GM21723 (cell line): ENCODE measurements at regions not wholly inside any gene's neighbourhood (a gene's known extent, or its start where the extent isn't known, plus 50 kb on each side); places are given as distances from the start of the nearest gene placed in this dataset.

Source experiments
- ATAC-seq: cut with Tn5 transposase; IDR thresholded peaks from one replicate; pipeline ENCODE4 v1.9.1; 2021; ENCODE audit warnings: mild to moderate bottlenecking, moderate library complexity; ENCODE audit not compliant: unreplicated experiment

DNA sequence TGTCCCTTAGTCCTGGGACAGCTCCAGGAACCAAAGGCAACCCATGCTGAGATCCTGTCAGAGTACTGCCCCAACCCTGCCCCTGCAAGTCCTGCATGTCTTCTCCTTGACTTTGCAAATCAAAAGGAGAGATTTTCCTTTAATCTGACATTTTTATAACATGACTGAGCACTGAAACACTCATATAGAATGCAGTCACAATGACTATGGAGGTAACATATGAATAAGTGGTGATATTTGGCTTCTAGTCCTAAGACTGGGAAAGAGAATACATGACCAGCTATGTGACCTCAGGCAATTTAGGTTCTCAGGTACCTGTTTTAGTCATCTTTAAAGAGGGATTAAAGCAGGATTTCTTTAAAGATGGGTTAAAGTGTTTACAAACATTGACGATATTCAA is 941.6 kb upstream of the CDH8 start:
- ATAC-seq, result no peak

DNA sequence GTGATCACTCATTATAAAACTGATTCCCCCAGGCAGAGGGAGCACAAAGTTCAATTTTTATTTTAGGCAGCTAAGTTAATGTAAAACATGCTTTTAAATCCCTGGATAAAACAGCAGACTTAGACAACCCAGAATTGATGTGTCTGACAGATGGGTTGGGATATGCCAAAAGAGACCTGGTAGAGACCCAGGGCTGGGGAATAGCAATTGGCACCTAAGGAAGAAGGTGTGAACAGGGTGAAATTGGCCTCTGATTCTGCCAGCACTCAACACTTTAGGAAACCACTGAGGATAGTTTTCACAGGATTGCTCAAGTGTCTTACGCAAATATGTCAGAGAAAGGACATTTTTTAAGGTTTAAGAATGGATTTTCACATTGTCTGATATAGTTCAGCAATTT is 938.2 kb upstream of the CDH8 start:
- no peak for ATAC-seq

DNA sequence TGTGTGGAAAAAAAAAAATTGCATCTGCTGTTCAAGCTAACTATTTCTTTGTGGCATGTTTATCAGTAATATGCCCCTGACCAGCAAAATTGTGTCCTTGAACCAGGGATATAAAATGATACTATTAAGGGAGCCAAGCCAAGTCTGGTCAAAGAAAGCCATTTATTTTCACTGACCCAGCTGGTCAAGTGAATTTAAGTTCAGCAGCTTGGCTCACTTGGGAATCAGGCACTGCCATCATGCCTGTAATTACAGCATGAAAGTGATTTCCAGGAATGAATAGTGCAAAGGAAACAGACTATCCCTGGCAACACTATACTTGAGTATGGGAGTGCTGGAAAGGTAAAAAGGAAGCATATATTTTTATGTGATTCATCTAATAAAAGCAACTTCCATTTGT is 934.6 kb upstream of the CDH8 start:
- ATAC-seq, result no peak

DNA sequence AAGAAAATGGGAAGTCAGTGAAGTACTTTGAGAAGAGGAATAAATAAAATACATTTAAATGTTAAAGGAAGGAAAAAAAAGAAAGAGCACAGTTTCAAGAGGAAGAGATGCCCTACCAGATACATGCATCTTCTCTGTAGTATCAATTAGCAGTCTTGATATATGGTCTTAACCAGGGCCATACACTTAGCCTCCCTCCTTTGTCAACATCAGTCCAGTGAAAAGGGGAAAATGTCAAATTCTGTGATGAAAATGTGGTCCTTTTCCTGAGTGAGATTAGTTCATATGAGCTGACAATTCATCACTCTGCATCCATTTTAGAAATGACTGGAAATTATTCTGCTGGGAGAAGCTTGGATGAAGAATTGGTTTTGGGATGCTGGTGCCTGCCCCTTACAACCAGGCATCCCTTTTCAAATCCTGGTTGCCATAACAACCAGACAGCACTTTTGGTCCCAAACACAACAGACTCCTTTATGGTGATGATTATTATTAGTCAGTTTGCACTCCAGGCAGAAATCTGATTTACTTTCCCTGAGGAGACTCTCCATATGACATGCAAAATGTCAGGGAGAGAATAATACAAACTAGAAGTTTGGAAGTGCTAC is 933.6 kb upstream of the CDH8 start:
- ATAC-seq, result no peak

DNA sequence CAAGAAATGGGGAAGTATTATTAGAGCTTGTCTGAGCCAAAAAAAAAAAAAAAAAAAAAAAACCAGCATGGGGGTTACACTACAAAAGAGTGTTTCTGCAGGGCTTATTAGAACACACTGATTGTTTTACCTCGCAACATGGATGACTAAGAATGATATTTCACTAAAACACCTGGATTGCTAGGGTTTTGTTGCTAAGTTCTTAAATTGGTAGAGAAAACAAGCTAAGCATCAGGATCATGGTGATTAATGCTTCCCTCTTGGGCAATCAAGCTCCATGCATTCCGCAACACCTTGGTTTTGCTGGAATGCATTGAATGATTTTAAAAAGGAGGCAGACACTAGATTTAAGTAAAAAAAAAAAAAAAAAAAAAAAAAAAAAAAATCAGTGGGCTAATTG is 931.4 kb upstream of the CDH8 start:
- ATAC-seq, result no peak

DNA sequence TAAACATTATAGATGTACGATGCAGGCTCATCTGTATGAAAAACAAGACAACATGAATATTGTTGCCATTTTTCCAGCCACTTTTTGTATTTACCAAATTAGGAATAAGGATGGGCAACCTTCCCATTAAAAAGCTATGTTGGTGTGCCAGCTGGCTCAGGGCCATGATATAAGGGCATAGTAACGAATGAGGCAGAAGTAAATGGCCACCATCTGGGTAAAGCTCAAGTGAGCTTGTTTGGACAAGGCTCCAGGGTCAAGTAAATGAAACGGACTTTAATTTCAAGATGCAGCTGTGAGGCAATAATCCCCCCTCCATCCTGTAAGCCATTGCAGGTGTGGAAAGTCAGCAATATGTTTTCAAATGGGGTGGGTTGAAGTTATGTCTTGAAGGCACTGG is 930.9 kb upstream of the CDH8 start:
- no peak for ATAC-seq

DNA sequence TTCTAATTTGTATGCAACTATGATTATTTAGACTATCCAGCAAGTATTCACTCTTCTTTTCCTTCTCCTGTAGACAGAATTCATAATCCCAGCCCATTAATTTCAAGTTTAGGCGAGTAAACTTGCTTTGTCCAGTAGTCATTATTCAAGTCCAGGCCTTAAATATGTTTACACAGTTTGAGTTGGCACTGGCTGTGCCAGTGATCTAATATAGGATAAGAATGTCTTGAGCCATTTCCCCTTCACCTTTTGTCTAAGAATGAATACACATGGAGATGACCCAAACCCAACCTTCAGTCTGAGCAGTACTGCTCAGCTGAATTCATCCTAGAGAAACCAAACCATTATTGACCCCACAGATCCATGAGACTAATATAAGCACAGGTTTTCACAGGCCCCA is 930.4 kb upstream of the CDH8 start:
- ATAC-seq, result no peak

DNA sequence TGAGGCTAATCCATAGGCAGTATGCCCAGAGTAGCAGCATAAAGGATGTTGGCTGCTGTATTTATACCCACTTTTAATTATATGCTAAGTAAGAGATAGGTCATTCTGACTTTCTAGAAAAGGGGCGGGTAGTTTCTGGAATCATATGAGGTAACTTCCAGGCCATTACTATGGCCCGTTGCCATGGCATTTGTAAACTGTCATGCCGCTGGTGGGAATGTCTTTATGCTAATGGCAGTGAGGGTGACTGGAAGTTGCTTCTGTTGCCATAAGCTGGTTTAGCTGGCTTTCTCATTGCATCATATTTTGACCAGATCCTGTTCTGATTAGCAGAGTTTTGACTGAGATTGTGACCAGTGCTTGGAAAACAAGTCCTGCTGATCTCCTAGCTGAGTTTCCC is 929.6 kb upstream of the CDH8 start:
- no peak for ATAC-seq

DNA sequence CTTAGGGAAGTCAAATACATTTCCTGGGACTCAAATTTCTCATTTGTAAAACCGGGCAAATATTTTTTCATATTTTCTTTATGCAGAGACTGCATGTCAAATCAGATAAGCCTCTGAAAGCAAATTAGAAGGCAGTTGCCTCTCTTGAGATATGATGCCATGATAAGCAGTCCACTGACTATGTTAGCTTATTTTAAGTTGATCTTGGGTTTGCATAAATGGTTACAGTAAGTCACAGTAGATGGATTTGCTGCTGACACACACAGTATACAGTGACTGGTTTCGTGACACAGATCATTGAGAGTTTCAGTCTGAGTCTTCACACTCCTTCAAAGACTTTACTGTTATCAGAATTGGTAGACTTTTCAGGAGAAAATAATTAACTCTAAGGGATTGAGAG is 927.6 kb upstream of the CDH8 start:
- ATAC-seq, result no peak

DNA sequence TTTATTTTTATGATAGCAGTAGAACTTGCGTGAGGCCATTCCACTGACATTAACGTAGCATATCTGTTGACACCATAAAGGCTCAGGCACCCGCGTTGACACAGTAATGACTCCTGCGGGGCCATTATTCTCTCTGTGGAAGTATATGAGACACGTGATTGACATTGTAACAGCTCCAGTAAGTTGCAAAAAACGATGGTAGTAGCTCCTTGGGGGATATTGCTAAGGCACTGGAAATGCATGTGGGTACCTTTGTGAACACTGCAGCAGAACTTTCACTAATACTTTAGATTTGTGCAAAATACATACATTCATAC is 918.8 kb upstream of the CDH8 start:
- no peak for ATAC-seq

DNA sequence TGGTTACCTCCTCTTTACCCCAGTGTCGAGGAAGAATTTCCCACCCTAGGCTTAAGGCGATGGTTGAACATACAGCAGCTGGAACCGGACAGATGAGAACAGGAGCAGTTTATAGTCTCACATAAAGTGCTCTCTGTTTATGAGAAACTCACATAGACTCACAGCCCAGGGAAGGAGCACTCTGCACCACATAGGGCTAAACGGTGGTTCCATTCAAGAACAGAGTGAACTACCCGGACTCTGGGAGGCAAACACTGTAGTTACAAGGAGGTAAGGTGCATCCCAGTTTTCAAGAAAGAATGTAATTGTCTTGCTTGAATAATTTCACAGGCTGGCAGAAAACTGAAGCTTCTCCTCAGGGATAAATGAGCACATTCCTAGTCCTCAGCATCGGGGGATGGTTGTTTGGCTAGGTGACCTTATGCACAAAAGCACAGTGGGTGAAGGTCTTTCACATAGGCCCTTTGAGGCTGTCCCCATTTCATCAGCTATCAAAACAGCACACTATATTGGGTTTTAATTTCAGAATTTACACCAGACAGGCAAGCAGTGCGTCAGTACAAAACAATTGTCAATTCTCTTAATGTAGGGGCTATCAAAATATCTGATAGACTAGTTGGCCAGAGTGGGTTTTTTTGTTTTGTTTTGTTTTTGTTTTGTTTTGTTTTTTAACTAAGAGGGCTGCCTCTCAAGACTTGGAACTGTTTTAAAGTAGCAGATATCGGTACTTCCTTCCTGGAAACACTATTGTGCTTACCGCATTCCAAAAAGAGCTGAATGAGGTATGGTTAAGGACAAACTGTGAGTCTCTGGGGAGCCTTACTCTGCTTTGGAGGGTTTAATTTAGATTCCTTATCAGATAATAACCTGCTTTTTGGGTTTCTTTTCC is 918.1 kb upstream of the CDH8 start:
- ATAC-seq, result no peak

DNA sequence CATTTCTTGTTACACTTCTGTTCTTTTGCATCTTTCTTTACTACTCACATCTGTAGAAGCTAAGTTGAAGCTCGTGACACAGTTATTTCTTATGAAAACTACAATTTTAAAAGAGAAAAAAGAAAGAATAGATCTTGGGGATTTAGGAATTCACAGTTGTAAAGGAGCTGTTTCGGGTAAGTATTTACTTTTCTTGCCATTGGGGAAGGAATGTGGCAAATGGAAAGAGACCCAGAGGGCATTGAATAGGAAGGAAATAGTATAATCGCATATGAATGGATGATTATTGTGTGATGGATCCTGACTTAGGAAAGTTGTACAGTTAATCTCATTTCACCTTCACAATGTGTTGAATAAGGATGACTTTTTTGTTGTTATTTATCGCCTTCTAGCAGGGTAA is 914.1 kb upstream of the CDH8 start:
- no peak for ATAC-seq

DNA sequence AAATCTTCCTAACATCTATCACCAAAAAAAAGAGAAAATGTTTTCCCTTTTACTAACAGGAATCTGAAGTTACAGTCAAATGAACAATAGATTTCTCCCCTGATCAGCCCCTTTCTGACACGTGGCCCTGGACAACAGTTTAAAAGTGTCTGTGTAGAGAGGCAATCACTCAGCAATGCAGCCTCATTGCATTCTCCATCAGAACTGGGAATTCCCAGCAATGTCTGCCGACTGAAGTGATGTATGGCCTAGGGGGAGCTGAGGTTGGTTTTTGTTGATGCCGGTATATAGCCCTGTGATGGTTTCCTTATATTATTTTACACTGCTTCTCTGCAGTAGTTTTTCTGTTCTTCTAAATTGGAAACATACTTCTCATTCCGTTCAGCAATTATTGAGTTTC is 904.3 kb upstream of the CDH8 start:
- ATAC-seq, result no peak

DNA sequence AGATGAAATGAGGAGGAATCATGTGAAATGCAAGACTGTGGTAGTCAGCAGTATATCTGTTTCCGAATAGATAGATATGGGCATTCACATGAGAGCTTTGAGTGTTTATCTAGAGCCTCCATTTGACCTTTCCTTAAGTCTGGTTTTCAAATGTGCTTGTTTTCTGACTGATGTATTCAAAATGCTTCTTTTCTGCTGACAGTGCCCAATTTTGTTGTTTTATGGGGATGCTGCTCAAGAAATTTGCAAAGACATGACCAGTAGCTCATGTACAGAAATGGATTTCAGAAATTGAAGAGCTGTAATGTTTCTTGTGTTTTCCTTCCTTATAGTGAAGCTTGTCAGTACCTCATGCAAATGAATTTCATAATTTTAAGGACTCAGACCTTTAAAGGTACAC is 903.4 kb upstream of the CDH8 start:
- ATAC-seq, result no peak

DNA sequence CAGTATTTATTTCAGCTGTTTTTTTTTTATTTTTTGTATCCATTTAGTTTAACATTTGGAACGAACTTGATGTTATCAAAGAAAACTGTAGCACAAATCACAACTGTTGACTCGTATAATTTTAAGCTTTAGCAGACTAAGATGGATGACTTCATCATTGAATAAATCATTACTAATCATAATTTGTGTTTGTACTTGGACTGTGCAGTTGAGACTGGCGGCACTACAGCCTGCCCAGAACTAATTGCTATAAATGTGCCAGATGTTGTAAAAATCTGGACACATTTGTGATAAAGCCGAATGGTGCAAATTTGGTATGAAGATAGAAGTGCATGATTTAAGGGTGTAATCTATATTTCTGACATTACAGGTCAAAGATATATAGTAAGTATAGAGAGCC is 897.7 kb upstream of the CDH8 start:
- no peak for ATAC-seq

DNA sequence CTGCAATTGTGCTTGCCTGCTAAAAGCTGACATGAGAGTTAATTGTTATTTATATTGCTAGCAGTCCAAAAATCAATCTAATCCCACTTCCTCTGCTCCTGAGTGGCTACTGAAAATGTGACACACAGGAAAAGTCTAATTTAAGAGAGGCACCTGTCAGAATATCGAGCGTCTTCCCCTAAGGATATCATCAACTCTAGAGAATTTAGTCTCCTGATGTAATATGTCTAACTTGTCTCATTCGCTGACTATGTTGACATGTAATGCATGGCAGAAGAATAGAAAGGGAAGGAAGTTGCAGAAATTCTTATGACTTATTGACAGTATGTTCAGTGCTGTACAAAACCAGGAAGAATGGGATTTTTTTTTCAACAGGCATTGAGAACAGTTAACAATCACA is 893.4 kb upstream of the CDH8 start:
- ATAC-seq, result no peak

DNA sequence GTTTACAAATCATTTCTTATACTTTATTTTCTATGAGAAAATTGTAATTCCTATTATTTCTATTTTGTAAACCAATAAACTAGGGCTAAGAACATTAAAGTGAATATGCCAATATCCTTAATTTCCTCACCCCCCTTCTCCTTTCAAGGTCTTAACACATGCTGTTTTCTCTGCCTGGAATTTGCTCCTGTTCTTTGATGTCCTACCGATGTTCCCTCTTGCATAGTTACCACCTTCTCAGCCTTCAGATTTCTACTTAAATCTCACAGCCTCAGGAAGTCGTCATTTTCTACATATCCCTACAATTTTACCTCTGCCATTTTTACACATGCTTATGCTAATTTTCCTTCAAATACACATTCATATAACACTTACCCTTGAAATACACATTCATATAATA is 890.9 kb upstream of the CDH8 start:
- ATAC-seq, result no peak

DNA sequence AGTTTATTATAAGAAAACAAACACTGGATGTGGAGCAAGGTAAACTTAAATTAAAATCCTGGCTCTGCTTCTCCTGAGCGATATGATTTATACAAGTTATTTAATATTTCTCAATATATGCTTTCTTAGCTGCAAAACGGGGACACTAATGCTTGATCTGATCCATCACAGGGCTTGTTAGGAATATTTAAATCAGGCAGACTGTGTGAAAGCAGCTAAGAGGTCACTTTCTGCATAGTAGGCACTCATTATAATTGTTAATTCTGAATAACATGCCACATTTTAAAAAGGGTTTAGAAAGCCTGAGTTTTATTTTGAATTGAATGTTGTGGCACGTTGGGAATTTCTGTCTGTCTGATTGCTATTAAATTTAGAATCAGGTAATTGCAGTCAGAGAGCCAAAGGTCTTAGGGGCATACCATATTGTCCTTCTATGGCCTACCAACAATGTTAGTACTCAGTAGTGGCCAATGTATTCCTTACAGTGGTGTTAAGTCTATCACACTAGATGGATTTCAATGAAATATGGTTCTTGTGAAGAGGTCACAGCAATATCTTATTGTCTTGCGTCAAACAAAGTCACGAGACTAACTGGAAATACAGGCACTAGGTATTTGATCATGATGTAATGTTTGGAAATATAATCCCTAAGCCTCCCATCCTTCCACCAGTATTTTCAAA is 890.0 kb upstream of the CDH8 start:
- no peak for ATAC-seq

DNA sequence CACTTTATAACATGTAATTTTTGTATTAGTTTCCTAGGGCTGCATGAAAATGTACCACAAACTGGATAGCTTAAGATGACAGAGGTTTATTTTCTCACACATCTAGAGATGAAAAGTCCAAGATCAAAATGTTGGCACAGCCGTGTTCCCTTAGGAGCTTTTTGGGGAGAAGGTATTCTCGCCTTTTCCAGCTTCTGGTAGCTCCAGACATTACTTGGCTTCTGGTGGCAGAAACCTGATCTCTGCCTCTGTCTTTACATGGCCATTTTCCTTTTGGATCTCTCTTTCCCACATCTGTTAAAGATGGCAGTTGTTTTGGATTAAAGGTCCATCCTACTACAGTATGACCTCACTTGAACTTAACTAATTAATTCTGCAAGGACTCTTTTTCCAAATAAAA is 885.7 kb upstream of the CDH8 start:
- no peak for ATAC-seq

DNA sequence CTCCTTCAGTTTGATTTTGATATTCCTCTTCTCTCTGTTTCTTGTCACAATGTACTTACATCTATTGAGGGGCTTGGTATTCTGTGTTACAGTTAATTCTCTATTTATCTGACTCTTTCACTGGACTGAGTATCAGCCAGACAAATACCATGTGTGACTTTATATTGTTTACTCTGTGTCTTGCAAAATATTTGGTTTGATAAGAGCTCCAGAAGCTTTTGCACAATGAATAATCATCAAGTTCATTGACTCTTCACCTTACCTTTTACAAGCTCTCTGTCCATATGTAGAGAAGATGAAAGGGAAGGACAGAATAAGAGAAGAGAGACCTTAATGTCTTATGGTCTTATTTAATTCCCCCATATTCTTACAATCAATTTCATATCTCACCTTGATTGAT is 877.7 kb upstream of the CDH8 start:
- ATAC-seq, result no peak

DNA sequence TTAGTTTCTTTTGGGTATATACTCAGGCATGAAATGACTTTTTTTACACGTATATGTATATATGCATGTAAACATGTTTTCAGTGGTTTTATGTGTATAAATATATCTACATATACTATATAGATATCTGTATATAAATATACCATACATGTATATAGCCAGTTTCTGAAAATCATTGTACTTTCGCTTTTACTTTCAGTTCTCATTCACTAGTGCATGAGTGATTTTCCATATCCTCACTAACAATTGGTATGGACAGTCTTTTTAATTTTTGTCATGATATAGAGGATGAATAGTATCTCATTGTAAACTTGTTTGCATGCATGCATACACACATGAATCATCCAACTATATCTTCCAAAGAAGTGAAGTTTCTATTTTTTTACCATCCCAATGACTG is 877.1 kb upstream of the CDH8 start:
- no peak for ATAC-seq

DNA sequence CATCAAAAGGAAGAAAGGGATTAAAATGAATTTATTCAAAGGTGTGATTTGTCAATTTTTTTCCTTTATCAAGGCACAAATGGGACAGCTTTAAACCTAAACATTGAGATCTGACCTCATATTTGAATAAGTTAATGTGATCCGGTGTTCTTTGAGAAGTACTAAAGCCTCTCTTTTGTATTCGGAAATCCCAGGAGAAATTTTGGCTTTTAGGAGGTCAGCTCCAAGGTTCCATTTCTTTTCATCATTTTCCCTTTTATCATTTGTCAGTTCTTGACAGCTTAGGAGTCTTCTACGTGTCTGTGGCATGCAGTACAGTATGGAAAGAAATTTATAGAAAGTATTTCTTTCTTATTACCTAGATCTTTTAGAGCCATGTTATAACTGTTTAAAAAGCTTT is 873.4 kb upstream of the CDH8 start:
- no peak for ATAC-seq
